ENCODE measurements at regions not wholly inside any gene's neighbourhood (a gene's known extent, or its start where the extent isn't known, plus 50 kb on each side); places are given as distances from the start of the nearest gene placed in this dataset.

GRCh38 chr18:1983746-1984515 lies 587.4 kb downstream of the METTL4 start:
- DNase-seq = no peak
- TF ChIP-seq CTCF (IDR thresholded peaks at IDR 0.05; ENCODE audit: low read depth, low read length, missing control alignments) = no peak
- no peak overlapping the region for H3K4me3 ChIP-seq (ENCODE audit: low read depth, low read length)
- no peaks in the 10 kb centered on the region for H3K36me3 ChIP-seq (replicated peaks)
- in situ Hi-C loops (cut with HindIII; ENCODE audit: low pct_ligation_motif_present, low sequenced_read_pairs) = no loop called here
- no peak overlapping the region for H3K27ac ChIP-seq
- no peaks in the 10 kb centered on the region for H3K27me3 ChIP-seq (replicated peaks)

- Histone ChIP-seq H3K27ac (no peak overlapping the region), H3K27me3 (replicated peaks) (no peaks in the 10 kb centered on the region), H3K4me3 (ENCODE audit: low read depth, low read length) (no peak overlapping the region), H3K36me3 (replicated peaks) (no peaks in the 10 kb centered on the region)
- TF ChIP-seq CTCF (IDR thresholded peaks at IDR 0.05; ENCODE audit: low read depth, low read length, missing control alignments) = no peak
- in situ Hi-C loops (cut with HindIII; ENCODE audit: low pct_ligation_motif_present, low sequenced_read_pairs) = no loop called here
- no peak for DNase-seq
These were observed 577.4 kb downstream of the METTL4 start for GRCh38 chr18:1993866-1994265.

GRCh38 chr18:1994471-1994870 lies 576.8 kb downstream of the METTL4 start:
- TF ChIP-seq CTCF (IDR thresholded peaks at IDR 0.05; ENCODE audit: low read depth, low read length, missing control alignments) = no peak

GRCh38 chr18:1995041-1995612 lies 576.2 kb downstream of the METTL4 start:
- Histone ChIP-seq H3K36me3 (replicated peaks) (no peaks in the 10 kb centered on the region), H3K4me3 (ENCODE audit: low read depth, low read length) (no peak overlapping the region), H3K27me3 (replicated peaks) (no peaks in the 10 kb centered on the region), H3K27ac (no peak overlapping the region)
- in situ Hi-C loops (cut with HindIII; ENCODE audit: low pct_ligation_motif_present, low sequenced_read_pairs) = no loop called here
- no peak for TF ChIP-seq CTCF (IDR thresholded peaks at IDR 0.05; ENCODE audit: low read depth, low read length, missing control alignments)
- DNase-seq = no peak

More at GRCh38 chr18:1994471-1994870, 576.8 kb downstream of the METTL4 start:
- DNase-seq = no peak
- Histone ChIP-seq H3K27me3 (replicated peaks) (no peaks in the 10 kb centered on the region), H3K27ac (no peak overlapping the region), H3K36me3 (replicated peaks) (no peaks in the 10 kb centered on the region), H3K4me3 (ENCODE audit: low read depth, low read length) (no peak overlapping the region)
- in situ Hi-C loops (cut with HindIII; ENCODE audit: low pct_ligation_motif_present, low sequenced_read_pairs) = no loop called here

- no peaks in the 10 kb centered on the region for H3K27me3 ChIP-seq (replicated peaks)
- DNase-seq = no peak
- in situ Hi-C loops (cut with HindIII; ENCODE audit: low pct_ligation_motif_present, low sequenced_read_pairs) = no loop called here
- no peaks in the 10 kb centered on the region for H3K36me3 ChIP-seq (replicated peaks)
- no peak overlapping the region for H3K4me3 ChIP-seq (ENCODE audit: low read depth, low read length)
- TF ChIP-seq CTCF (IDR thresholded peaks at IDR 0.05; ENCODE audit: low read depth, low read length, missing control alignments) = no peak
- H3K27ac ChIP-seq = no peak overlapping the region
These were observed 573.2 kb downstream of the METTL4 start for GRCh38 chr18:1998121-1998520.
